ENCODE measurements at regions not wholly inside any gene's neighbourhood (a gene's known extent, or its start where the extent isn't known, plus 50 kb on each side); places are given as distances from the start of the nearest gene placed in this dataset.

- H3K9me3 ChIP-seq (ENCODE audit: control insufficient read depth, low read length) = no peaks in the 10 kb centered on the region
- H3K4me3 ChIP-seq (ENCODE audit: low read depth, low read length) = no peak overlapping the region
- no peak for TF ChIP-seq CTCF (IDR thresholded peaks at IDR 0.05)
Observed at GRCh38 chr3:81955878-81956277, 194.4 kb upstream of the GBE1 start.

GRCh38 chr3:81953111-81953510, 191.7 kb upstream of the GBE1 start:
- Histone ChIP-seq H3K9me3 (ENCODE audit: control insufficient read depth, low read length) (no peaks in the 10 kb centered on the region), H3K36me3 (ENCODE audit: control insufficient read depth, insufficient read depth, low read length) (no peaks in the 10 kb centered on the region), H2AFZ (no peak overlapping the region), H3K4me1 (no peaks in the 10 kb centered on the region), H3K9ac (no peak overlapping the region), H3K27me3 (ENCODE audit: control insufficient read depth, insufficient read depth, low read length) (no peaks in the 10 kb centered on the region), H3K27ac (no peak overlapping the region), H3K4me2 (ENCODE audit: low read length) (no peak overlapping the region), H3K79me2 (no peaks in the 10 kb centered on the region), H3K4me3 (ENCODE audit: low read depth, low read length) (no peak overlapping the region)
- TF ChIP-seq CTCF (IDR thresholded peaks at IDR 0.05) = no peak

More at GRCh38 chr3:81955878-81956277, 194.4 kb upstream of the GBE1 start:
- Histone ChIP-seq H2AFZ (no peak overlapping the region), H3K36me3 (ENCODE audit: control insufficient read depth, insufficient read depth, low read length) (no peaks in the 10 kb centered on the region), H3K4me1 (no peaks in the 10 kb centered on the region), H3K79me2 (no peaks in the 10 kb centered on the region), H3K27me3 (ENCODE audit: control insufficient read depth, insufficient read depth, low read length) (no peaks in the 10 kb centered on the region), H3K27ac (no peak overlapping the region), H3K9ac (no peak overlapping the region), H3K4me2 (ENCODE audit: low read length) (no peak overlapping the region)

- Histone ChIP-seq H3K4me2 (ENCODE audit: low read length) (no peak overlapping the region), H3K4me1 (no peaks in the 10 kb centered on the region), H3K9ac (no peak overlapping the region), H3K4me3 (ENCODE audit: low read depth, low read length) (no peak overlapping the region), H3K79me2 (no peaks in the 10 kb centered on the region), H3K36me3 (ENCODE audit: control insufficient read depth, insufficient read depth, low read length) (no peaks in the 10 kb centered on the region), H3K27ac (no peak overlapping the region), H3K9me3 (ENCODE audit: control insufficient read depth, low read length) (no peaks in the 10 kb centered on the region), H3K27me3 (ENCODE audit: control insufficient read depth, insufficient read depth, low read length) (no peaks in the 10 kb centered on the region), H2AFZ (no peak overlapping the region)
- TF ChIP-seq CTCF (IDR thresholded peaks at IDR 0.05) = no peak
Observed at GRCh38 chr3:81952141-81952540, 190.7 kb upstream of the GBE1 start.

GRCh38 chr3:81951636-81952035, 190.2 kb upstream of the GBE1 start:
- no peak for TF ChIP-seq CTCF (IDR thresholded peaks at IDR 0.05)
- Histone ChIP-seq H3K4me3 (ENCODE audit: low read depth, low read length) (no peak overlapping the region), H3K27me3 (ENCODE audit: control insufficient read depth, insufficient read depth, low read length) (no peaks in the 10 kb centered on the region), H3K9me3 (ENCODE audit: control insufficient read depth, low read length) (no peaks in the 10 kb centered on the region), H3K36me3 (ENCODE audit: control insufficient read depth, insufficient read depth, low read length) (no peaks in the 10 kb centered on the region), H3K9ac (no peak overlapping the region), H3K4me2 (ENCODE audit: low read length) (no peak overlapping the region), H3K4me1 (no peaks in the 10 kb centered on the region), H3K27ac (no peak overlapping the region), H3K79me2 (no peaks in the 10 kb centered on the region), H2AFZ (no peak overlapping the region)

- no peaks in the 10 kb centered on the region for H3K27me3 ChIP-seq (ENCODE audit: control insufficient read depth, insufficient read depth, low read length)
Observed at GRCh38 chr3:81951106-81951505, 189.7 kb upstream of the GBE1 start.

More at GRCh38 chr3:81951106-81951505, 189.7 kb upstream of the GBE1 start:
- no peak overlapping the region for H3K4me2 ChIP-seq (ENCODE audit: low read length)
- H3K4me3 ChIP-seq (ENCODE audit: low read depth, low read length) = no peak overlapping the region
- H3K9me3 ChIP-seq (ENCODE audit: control insufficient read depth, low read length) = no peaks in the 10 kb centered on the region
- no peaks in the 10 kb centered on the region for H3K36me3 ChIP-seq (ENCODE audit: control insufficient read depth, insufficient read depth, low read length)
- no peaks in the 10 kb centered on the region for H3K79me2 ChIP-seq
- no peaks in the 10 kb centered on the region for H3K4me1 ChIP-seq
- no peak for TF ChIP-seq CTCF (IDR thresholded peaks at IDR 0.05)
- no peak overlapping the region for H2AFZ ChIP-seq
- no peak overlapping the region for H3K27ac ChIP-seq
- H3K9ac ChIP-seq = no peak overlapping the region
